ENCODE measurements at regions not wholly inside any gene's neighbourhood (a gene's known extent, or its start where the extent isn't known, plus 50 kb on each side); places are given as distances from the start of the nearest gene placed in this dataset.

DNA sequence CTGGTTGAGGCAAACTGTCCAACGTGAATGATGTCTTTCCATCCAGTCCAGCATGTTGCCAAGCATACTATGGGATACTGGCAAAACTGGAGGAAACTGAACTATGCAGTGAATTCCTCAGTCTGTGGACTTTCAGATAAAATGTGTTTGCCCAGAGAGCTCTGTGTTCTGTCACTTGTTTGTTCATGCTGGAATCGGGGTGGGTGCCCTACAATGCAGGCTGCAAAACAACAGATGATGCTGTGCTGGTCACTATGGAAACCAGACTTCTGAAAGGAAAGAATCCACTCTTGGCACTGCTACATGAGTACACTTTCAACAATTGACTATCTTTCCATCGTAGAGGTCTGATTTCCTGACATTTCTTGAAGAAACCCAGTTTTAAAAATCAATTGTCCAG is 272.5 kb upstream of the ARHGEF26 start:
- TF ChIP-seq, protein P1, sequence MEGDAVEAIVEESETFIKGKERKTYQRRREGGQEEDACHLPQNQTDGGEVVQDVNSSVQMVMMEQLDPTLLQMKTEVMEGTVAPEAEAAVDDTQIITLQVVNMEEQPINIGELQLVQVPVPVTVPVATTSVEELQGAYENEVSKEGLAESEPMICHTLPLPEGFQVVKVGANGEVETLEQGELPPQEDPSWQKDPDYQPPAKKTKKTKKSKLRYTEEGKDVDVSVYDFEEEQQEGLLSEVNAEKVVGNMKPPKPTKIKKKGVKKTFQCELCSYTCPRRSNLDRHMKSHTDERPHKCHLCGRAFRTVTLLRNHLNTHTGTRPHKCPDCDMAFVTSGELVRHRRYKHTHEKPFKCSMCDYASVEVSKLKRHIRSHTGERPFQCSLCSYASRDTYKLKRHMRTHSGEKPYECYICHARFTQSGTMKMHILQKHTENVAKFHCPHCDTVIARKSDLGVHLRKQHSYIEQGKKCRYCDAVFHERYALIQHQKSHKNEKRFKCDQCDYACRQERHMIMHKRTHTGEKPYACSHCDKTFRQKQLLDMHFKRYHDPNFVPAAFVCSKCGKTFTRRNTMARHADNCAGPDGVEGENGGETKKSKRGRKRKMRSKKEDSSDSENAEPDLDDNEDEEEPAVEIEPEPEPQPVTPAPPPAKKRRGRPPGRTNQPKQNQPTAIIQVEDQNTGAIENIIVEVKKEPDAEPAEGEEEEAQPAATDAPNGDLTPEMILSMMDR (IDR thresholded peaks at IDR 0.05) = no peak
- no peak for TF ChIP-seq POLR2A (IDR thresholded peaks at IDR 0.05)
